ENCODE measurements at regions not wholly inside any gene's neighbourhood (a gene's known extent, or its start where the extent isn't known, plus 50 kb on each side); places are given as distances from the start of the nearest gene placed in this dataset.

GRCh38 chr17:73870473-73870872, 226.2 kb upstream of the SDK2 start:
- no peak for TF ChIP-seq CTCF (IDR thresholded peaks at IDR 0.05; ENCODE audit: low read depth, low read length)
- TF ChIP-seq EZH2phosphoT487 (IDR thresholded peaks at IDR 0.05; ENCODE audit: low read depth) = no peak

GRCh38 chr17:73872816-73873215, 228.6 kb upstream of the SDK2 start:
- Histone ChIP-seq H3K9me3 (ENCODE audit: insufficient read depth, low read length) (no peaks in the 10 kb centered on the region), H3K27me3 (ENCODE audit: low read depth, low read length) (no peaks in the 10 kb centered on the region), H3K79me2 (ENCODE audit: low read length) (no peaks in the 10 kb centered on the region), H3K4me2 (ENCODE audit: low read length) (no peak overlapping the region), H4K20me1 (ENCODE audit: insufficient read depth, low read length) (no peaks in the 10 kb centered on the region), H2AFZ (ENCODE audit: low read depth, low read length) (no peak overlapping the region), H3K9ac (ENCODE audit: low read length) (no peak overlapping the region), H3K4me1 (ENCODE audit: low read length) (peaks cover 19% of the 10 kb centered on the region), H3K4me3 (ENCODE audit: low read length) (no peak overlapping the region), H3K36me3 (replicated peaks; ENCODE audit: low read depth, low read length) (no peaks in the 10 kb centered on the region), H3K27ac (ENCODE audit: low read length) (no peak overlapping the region)
- TF ChIP-seq CTCF (IDR thresholded peaks at IDR 0.05; ENCODE audit: low read depth, low read length) (no peak), EZH2phosphoT487 (IDR thresholded peaks at IDR 0.05; ENCODE audit: low read depth) (no peak)

More at GRCh38 chr17:73870473-73870872, 226.2 kb upstream of the SDK2 start:
- Histone ChIP-seq H3K9ac (ENCODE audit: low read length) (no peak overlapping the region), H3K9me3 (ENCODE audit: insufficient read depth, low read length) (no peaks in the 10 kb centered on the region), H3K27me3 (ENCODE audit: low read depth, low read length) (no peaks in the 10 kb centered on the region), H3K36me3 (replicated peaks; ENCODE audit: low read depth, low read length) (no peaks in the 10 kb centered on the region), H4K20me1 (ENCODE audit: insufficient read depth, low read length) (no peaks in the 10 kb centered on the region), H3K27ac (ENCODE audit: low read length) (no peak overlapping the region), H2AFZ (ENCODE audit: low read depth, low read length) (no peak overlapping the region), H3K4me1 (ENCODE audit: low read length) (peaks cover 19% of the 10 kb centered on the region), H3K4me3 (ENCODE audit: low read length) (no peak overlapping the region), H3K4me2 (ENCODE audit: low read length) (no peak overlapping the region), H3K79me2 (ENCODE audit: low read length) (no peaks in the 10 kb centered on the region)

- no peak overlapping the region for H3K4me3 ChIP-seq (ENCODE audit: low read length)
- H3K9ac ChIP-seq (ENCODE audit: low read length) = no peak overlapping the region
- H4K20me1 ChIP-seq (ENCODE audit: insufficient read depth, low read length) = no peaks in the 10 kb centered on the region
- H3K9me3 ChIP-seq (ENCODE audit: insufficient read depth, low read length) = no peaks in the 10 kb centered on the region
- peak overlapping the region; percentile 26; the same call in 1 of the 2 replicates for H3K27ac ChIP-seq (ENCODE audit: low read length)
- no peak overlapping the region for H2AFZ ChIP-seq (ENCODE audit: low read depth, low read length)
- peaks cover 6% of the 10 kb centered on the region; the same call in 1 of the 2 replicates for H3K27me3 ChIP-seq (ENCODE audit: low read depth, low read length)
- peaks cover 19% of the 10 kb centered on the region for H3K4me1 ChIP-seq (ENCODE audit: low read length)
- H3K4me2 ChIP-seq (ENCODE audit: low read length) = peak overlapping the region; percentile 39; the same call in 1 of the 2 replicates
- no peaks in the 10 kb centered on the region for H3K79me2 ChIP-seq (ENCODE audit: low read length)
- H3K36me3 ChIP-seq (replicated peaks; ENCODE audit: low read depth, low read length) = no peaks in the 10 kb centered on the region
- TF ChIP-seq CTCF (IDR thresholded peaks at IDR 0.05; ENCODE audit: low read depth, low read length) (no peak), EZH2phosphoT487 (IDR thresholded peaks at IDR 0.05; ENCODE audit: low read depth) (no peak)
Observed at GRCh38 chr17:73874008-73874720, 229.9 kb upstream of the SDK2 start.

- no peak overlapping the region for H3K4me2 ChIP-seq (ENCODE audit: low read length)
- H3K9ac ChIP-seq (ENCODE audit: low read length) = no peak overlapping the region
- H3K36me3 ChIP-seq (replicated peaks; ENCODE audit: low read depth, low read length) = no peaks in the 10 kb centered on the region
- no peaks in the 10 kb centered on the region for H3K79me2 ChIP-seq (ENCODE audit: low read length)
- H3K27ac ChIP-seq (ENCODE audit: low read length) = no peak overlapping the region
- no peak overlapping the region for H2AFZ ChIP-seq (ENCODE audit: low read depth, low read length)
- no peak overlapping the region for H3K4me3 ChIP-seq (ENCODE audit: low read length)
- H3K27me3 ChIP-seq (ENCODE audit: low read depth, low read length) = peaks cover 6% of the 10 kb centered on the region; the same call in 1 of the 2 replicates
- no peaks in the 10 kb centered on the region for H3K9me3 ChIP-seq (ENCODE audit: insufficient read depth, low read length)
- peaks cover 19% of the 10 kb centered on the region for H3K4me1 ChIP-seq (ENCODE audit: low read length)
- H4K20me1 ChIP-seq (ENCODE audit: insufficient read depth, low read length) = no peaks in the 10 kb centered on the region
- no peak for TF ChIP-seq CTCF (IDR thresholded peaks at IDR 0.05; ENCODE audit: low read depth, low read length)
- TF ChIP-seq EZH2phosphoT487 (IDR thresholded peaks at IDR 0.05; ENCODE audit: low read depth) = no peak
Observed at GRCh38 chr17:73875346-73875745, 231.1 kb upstream of the SDK2 start.

Measured in OCI-LY3 (cell line).